ENCODE measurements at regions not wholly inside any gene's neighbourhood (a gene's known extent, or its start where the extent isn't known, plus 50 kb on each side); places are given as distances from the start of the nearest gene placed in this dataset.
"Not testable (repeated sequence)": the region's sequence is repeated elsewhere in the genome, so short reads cannot be mapped to it uniquely, and the experiment has no call there.

- Histone ChIP-seq H3K36me3 (ENCODE audit: insufficient read depth in 1 of 2, low read depth in 1 of 2) (no peaks in the 10 kb centered on the region), H3K4me3 (no peak overlapping the region), H3K27me3 (ENCODE audit: insufficient read depth in 3 of 3, low read length in 2 of 3) (no peaks in the 10 kb centered on the region), H3K27ac (no peak overlapping the region), H3K4me1 (no peaks in the 10 kb centered on the region), H3K9me3 (no peaks in the 10 kb centered on the region)
- DNase-seq (no peak), ATAC-seq (no peak)
- no peak for TF ChIP-seq CTCF (IDR thresholded peaks at IDR 0.05)
- 24 to 32% (median 30%) methylated on average over 3 of the region's 3 CpGs for WGBS, 3 donors
- intact Hi-C loops (cut with DNase I) = no loop called here
Measured at GRCh38 chr3:98710067-98710659, 53.0 kb upstream of the ST3GAL6 start.

GRCh38 chr3:98711426-98711825 is 51.7 kb upstream of the ST3GAL6 start:
- intact Hi-C loops (cut with DNase I) = no loop called here
- H3K4me1 ChIP-seq = no peaks in the 10 kb centered on the region
- no peak overlapping the region for H3K27ac ChIP-seq
- WGBS, 3 donors = 83 to 92% (median 92%) methylated on average over 2 of the region's 2 CpGs
- ATAC-seq (no peak), DNase-seq (no peak)
- no peaks in the 10 kb centered on the region for H3K36me3 ChIP-seq (ENCODE audit: insufficient read depth in 1 of 2, low read depth in 1 of 2)
- no peaks in the 10 kb centered on the region for H3K9me3 ChIP-seq
- H3K27me3 ChIP-seq (ENCODE audit: insufficient read depth in 3 of 3, low read length in 2 of 3) = no peaks in the 10 kb centered on the region
- no peak for TF ChIP-seq CTCF (IDR thresholded peaks at IDR 0.05)
- no peak overlapping the region for H3K4me3 ChIP-seq

- no peak for ATAC-seq
- H3K36me3 ChIP-seq (ENCODE audit: insufficient read depth in 1 of 2, low read depth in 1 of 2) = no peaks in the 10 kb centered on the region
- DNase-seq = no peak
- no peak for TF ChIP-seq CTCF (IDR thresholded peaks at IDR 0.05)
- WGBS, 3 donors = 95 to 96% (median 96%) methylated on average over 6 of the region's 6 CpGs
- no peaks in the 10 kb centered on the region for H3K4me1 ChIP-seq
- no peak overlapping the region for H3K27ac ChIP-seq
- intact Hi-C loops (cut with DNase I) = no loop called here
- H3K27me3 ChIP-seq (ENCODE audit: insufficient read depth in 3 of 3, low read length in 2 of 3) = no peaks in the 10 kb centered on the region
- no peaks in the 10 kb centered on the region for H3K9me3 ChIP-seq
- H3K4me3 ChIP-seq = no peak overlapping the region
Measured at GRCh38 chr3:98712726-98713125, 50.4 kb upstream of the ST3GAL6 start.

GRCh38 chr3:98713332-98713731 is 49.8 kb upstream of the ST3GAL6 start:
- intact Hi-C loops (cut with DNase I); DNase-seq; H3K9me3 ChIP-seq: not testable (repeated sequence)

More at GRCh38 chr3:98713332-98713731, 49.8 kb upstream of the ST3GAL6 start:
- H3K4me1 ChIP-seq; H3K4me3 ChIP-seq; H3K27ac ChIP-seq; H3K27me3 ChIP-seq (ENCODE audit: insufficient read depth in 3 of 3, low read length in 2 of 3); H3K36me3 ChIP-seq (ENCODE audit: insufficient read depth in 1 of 2, low read depth in 1 of 2); ATAC-seq: not testable (repeated sequence)
- WGBS, 3 donors = 80 to 94% (median 91%) methylated on average over 5 of the region's 5 CpGs

Measured in psoas muscle (tissue), 7 donors.